MV-4-11 (cell line): ENCODE measurements at regions not wholly inside any gene's neighbourhood (a gene's known extent, or its start where the extent isn't known, plus 50 kb on each side); places are given as distances from the start of the nearest gene placed in this dataset.
"Not testable (repeated sequence)": the region's sequence is repeated elsewhere in the genome, so short reads cannot be mapped to it uniquely, and the experiment has no call there.

Source experiments
- DNase-seq: peaks from one replicate; lab custom pipeline; 2025; lab: John Stamatoyannopoulos, UW

DNA sequence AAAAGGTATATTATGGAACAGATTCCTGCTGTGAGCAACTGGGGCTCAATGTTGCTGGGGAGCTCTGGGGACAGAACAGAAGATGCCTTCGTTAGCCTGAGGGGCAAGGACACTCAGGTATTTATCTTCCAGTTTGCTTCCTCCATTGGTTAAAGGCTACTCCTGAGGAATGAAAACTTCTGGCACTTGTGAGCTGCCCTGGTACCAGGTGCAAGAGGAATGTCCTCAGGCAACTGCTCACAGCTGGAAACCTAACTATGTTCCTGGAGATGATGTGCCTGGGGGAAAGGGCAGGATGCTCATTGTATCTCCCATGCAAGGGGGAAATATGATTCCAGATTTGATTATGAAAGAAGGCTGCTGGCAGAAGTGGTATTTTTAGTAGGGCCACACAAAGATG is 54.0 kb upstream of the BBX start:
- no peak for DNase-seq

DNA sequence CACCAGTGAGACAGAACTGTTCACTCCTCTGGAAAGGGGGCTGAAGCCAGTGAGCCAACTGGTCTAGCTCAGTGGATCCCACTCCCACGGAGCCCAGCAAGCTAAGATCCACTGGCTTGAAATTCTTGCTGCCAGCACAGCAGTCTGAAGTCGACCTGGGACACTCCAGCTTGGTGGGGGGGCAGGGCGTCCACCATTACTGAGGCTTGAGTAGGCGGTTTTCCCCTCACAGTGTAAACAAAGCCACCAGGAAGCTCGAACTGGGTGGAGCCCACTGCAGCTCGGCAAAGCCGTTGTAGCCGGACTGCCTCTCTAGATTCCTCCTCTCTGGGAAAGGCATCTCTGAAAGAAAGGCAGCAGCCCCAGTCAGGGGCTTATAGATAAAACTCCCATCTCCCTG is 52.3 kb upstream of the BBX start:
- not testable (repeated sequence) for DNase-seq
